HCT116 (cell line): ENCODE measurements at regions not wholly inside any gene's neighbourhood (a gene's known extent, or its start where the extent isn't known, plus 50 kb on each side); places are given as distances from the start of the nearest gene placed in this dataset.
"Not testable (repeated sequence)": the region's sequence is repeated elsewhere in the genome, so short reads cannot be mapped to it uniquely, and the experiment has no call there.

Source experiments
- ATAC-seq: fragments of 200-7000 bp; cut with Tn5 transposase; 2 replicates; pipeline ENCODE4 v1.9.1; 2020; ENCODE audit warnings: mild to moderate bottlenecking, moderate library complexity
- BruUV-seq: library from RNA; stranded (reverse); fragments of 400-500 nt; replicated peaks from 2 replicates; lab custom pipeline; 2021; lab: Mats Ljungman, UMichigan
- CTCF ChIA-PET: fragments of 300-600 bp; sonication (Branson Sonifier 250); formaldehyde crosslinking; loops from one replicate; lab custom pipeline; 2021; ENCODE audit warnings: antibody characterized with exemption; lab: Charles Lee
- POLR2A ChIA-PET: fragments of 300-600, 350-600 bp; sonication (Branson Sonifier 250); formaldehyde crosslinking; loops from one replicate; lab custom pipeline; 2021; ENCODE audit warnings: antibody characterized with exemption; lab: Charles Lee
- RAD21 ChIA-PET, 2 experiments: fragments of 300-600 bp; sonication (Branson Sonifier 250); formaldehyde crosslinking; loops; one replicate each; lab custom pipeline; 2023; ENCODE audit warnings: low total read pairs in 2 of 2; ENCODE audit not compliant: uncharacterized antibody in 2 of 2, unreplicated experiment in 2 of 2, low non-redundant PET in 1 of 2; lab: Charles Lee
- DNase-seq: peaks from one replicate; pipeline ENCODE4 v3.0.0-alpha.2; 2010; ENCODE audit warnings: low read depth, low spot score
- H2AFZ ChIP-seq: fragments of 200-600 bp; shearing (Covaris generic), sonication (generic); 2 replicates; pipeline ENCODE4 v1.6.1; 2017; ENCODE audit warnings: low read depth, mixed run types, mixed read lengths, antibody characterized with exemption, low read length; ENCODE audit not compliant: poor library complexity, severe bottlenecking
- H3K27ac ChIP-seq: 2 replicates; pipeline ENCODE4 v1.5.1; 2012; ENCODE audit warnings: low read depth, low read length
- H3K27me3 ChIP-seq: fragments of 200-600 bp; sonication (generic); 2 replicates; pipeline ENCODE4 v1.6.1; 2016; ENCODE audit warnings: mixed run types, low read length, mixed read lengths; ENCODE audit not compliant: insufficient read depth
- H3K36me3 ChIP-seq, 2 experiments: fragments of 200-500 bp in 1 of 2; fragments of 200-600 bp in 1 of 2; sonication (Bioruptor generic) in 1 of 2; sonication (generic) in 1 of 2; 2 replicates each; pipeline versions ENCODE4 v1.5.1 to v1.6.1; 2014 to 2016; ENCODE audit warnings: low read length in 2 of 2, inconsistent platforms in 1 of 2, mixed read lengths in 1 of 2, mixed run types in 1 of 2; ENCODE audit not compliant: insufficient read depth in 2 of 2, control insufficient read depth in 1 of 2
- H3K4me1 ChIP-seq, 2 experiments: fragments of 200-600 bp in 1 of 2; sonication (generic) in 1 of 2; 2 replicates each; pipeline versions ENCODE4 v1.5.1 to v1.6.1; 2012 to 2017; ENCODE audit warnings: low read length in 2 of 2, inconsistent platforms in 1 of 2, mild to moderate bottlenecking in 1 of 2, mixed read lengths in 1 of 2, mixed run types in 1 of 2, moderate library complexity in 1 of 2; ENCODE audit not compliant: insufficient read depth in 2 of 2, control insufficient read depth in 1 of 2
- H3K4me2 ChIP-seq: fragments of 200-600 bp; sonication (generic); 2 replicates; pipeline ENCODE4 v1.6.1; 2017; ENCODE audit warnings: mixed run types, low read length, mixed read lengths
- H3K4me3 ChIP-seq, 2 experiments: fragments of 200-600 bp in 1 of 2; sonication (generic) in 1 of 2; replicated peaks in 1 of 2; 2 replicates each; pipeline ENCODE4 v1.5.1; 2011 to 2016; ENCODE audit warnings: low read length in 2 of 2, control low read depth in 1 of 2, low read depth in 1 of 2, mild to moderate bottlenecking in 1 of 2, mixed read lengths in 1 of 2, mixed run types in 1 of 2
- H3K79me2 ChIP-seq: fragments of 200-600 bp; sonication (generic); 2 replicates; pipeline ENCODE4 v1.6.1; 2017; ENCODE audit warnings: mild to moderate bottlenecking, mixed run types, low read length, moderate library complexity, mixed read lengths; ENCODE audit not compliant: insufficient read depth
- H3K9ac ChIP-seq: fragments of 200-600 bp; sonication (generic); 2 replicates; pipeline ENCODE4 v1.6.1; 2016; ENCODE audit warnings: low read length, mixed read lengths
- H3K9me2 ChIP-seq: fragments of 200-600 bp; sonication (generic), shearing (Covaris generic); 2 replicates; pipeline ENCODE4 v1.6.1; 2017; ENCODE audit warnings: mixed run types, mild to moderate bottlenecking, moderate library complexity; ENCODE audit not compliant: insufficient read depth
- H3K9me3 ChIP-seq, 2 experiments: fragments of 200-500 bp in 1 of 2; fragments of 200-600 bp in 1 of 2; sonication (Bioruptor generic) in 1 of 2; sonication (generic) in 1 of 2; 2 replicates each; pipeline ENCODE4 v1.6.1; 2014 to 2017; ENCODE audit warnings: low read length in 2 of 2, mixed read lengths in 2 of 2, inconsistent platforms in 1 of 2, low read depth in 1 of 2, mild to moderate bottlenecking in 1 of 2, mixed run types in 1 of 2, moderate library complexity in 1 of 2; ENCODE audit not compliant: control insufficient read depth in 1 of 2, insufficient read depth in 1 of 2
- H4K20me1 ChIP-seq: fragments of 200-600 bp; sonication (generic), shearing (Covaris generic); 2 replicates; pipeline ENCODE4 v1.6.1; 2017; ENCODE audit warnings: mixed run types, mild to moderate bottlenecking, moderate library complexity; ENCODE audit not compliant: insufficient read depth
- CEBPB ChIP-seq: IDR thresholded peaks from 2 replicates; pipeline ENCODE4 v1.6.1; 2012; ENCODE audit warnings: low read depth
- CTCF ChIP-seq, 3 experiments: fragments of 200-600 bp in 1 of 3; sonication (generic) in 1 of 3; IDR thresholded peaks in 2 of 3; conservative IDR thresholded peaks in 1 of 3; 2 replicates each; pipeline ENCODE4 v1.5.1; 2012 to 2017; ENCODE audit warnings: low read depth in 2 of 3, low read length in 2 of 3, antibody characterized with exemption in 1 of 3, borderline replicate concordance in 1 of 3, control low read depth in 1 of 3, mild to moderate bottlenecking in 1 of 3, mixed read lengths in 1 of 3, mixed run types in 1 of 3, moderate library complexity in 1 of 3; ENCODE audit not compliant: insufficient read depth in 1 of 3
- JUND ChIP-seq: IDR thresholded peaks from 2 replicates; pipeline ENCODE4 v1.6.1; 2012
- POLR2AphosphoS5 ChIP-seq: IDR thresholded peaks from 2 replicates; pipeline ENCODE4 v1.6.1; 2011; ENCODE audit warnings: mild to moderate bottlenecking, low read depth, low read length, moderate library complexity
- RAD21 ChIP-seq: IDR thresholded peaks from 2 replicates; pipeline ENCODE4 v1.6.1; 2012; ENCODE audit warnings: low read depth, mild to moderate bottlenecking
- SP1 ChIP-seq: IDR thresholded peaks from 2 replicates; pipeline ENCODE4 v1.6.1; 2012; ENCODE audit warnings: low read depth
- SRF ChIP-seq: IDR thresholded peaks from 2 replicates; pipeline ENCODE4 v1.6.1; 2012; ENCODE audit warnings: low read depth
- TCF7L2 ChIP-seq: IDR thresholded peaks from 2 replicates; pipeline ENCODE4 v1.7.0; 2011; ENCODE audit warnings: borderline replicate concordance, inconsistent platforms; ENCODE audit not compliant: insufficient read depth, insufficient read length; ENCODE audit errors: extremely low read depth
- ZNF274 ChIP-seq: fragments of 200-500 bp; sonication (Bioruptor generic); IDR thresholded peaks from 2 replicates; pipeline ENCODE4 v1.6.1; 2014; ENCODE audit warnings: mild to moderate bottlenecking, low read depth, low read length, inconsistent platforms
- intact Hi-C: fragments of 100-400 bp; cut with micrococcal nuclease; formaldehyde crosslinking; loops from 2 replicates; pipeline ENCODE4 v1.10.0; 2022

GRCh38 chr5:136736021-136736420, 370.7 kb upstream of the TRPC7 start:
- no peak overlapping the region for H3K9ac ChIP-seq
- ChIA-PET CTCF (no interaction called here), RAD21 (no interaction called here), POLR2A (no interaction called here)
- H3K4me1 ChIP-seq, result peaks cover 0 to under 1% of the 10 kb centered on the region in 2 experiments; a peak in 1 of 4 replicates
- H3K9me2 ChIP-seq, result no peaks in the 10 kb centered on the region
- no peak overlapping the region for H3K27ac ChIP-seq
- H4K20me1 ChIP-seq, result no peaks in the 10 kb centered on the region; the same call in 1 of the 2 replicates
- no TSS peak for BruUV-seq
- no peak overlapping the region for H3K4me3 ChIP-seq
- H3K36me3 ChIP-seq, result no peaks in the 10 kb centered on the region
- ATAC-seq (no peak), DNase-seq (no peak)
- H3K27me3 ChIP-seq, result peaks cover 8% of the 10 kb centered on the region; the same call in 1 of the 2 replicates
- no peak overlapping the region for H2AFZ ChIP-seq
- TF ChIP-seq JUND (no peak), POLR2AphosphoS5 (no peak), SP1 (no peak)
- H3K9me3 ChIP-seq, result no peaks in the 10 kb centered on the region
- no peaks in the 10 kb centered on the region for H3K79me2 ChIP-seq
- intact Hi-C loops, result no loop called here
- H3K4me2 ChIP-seq, result no peak overlapping the region

GRCh38 chr5:136735611-136736010, 370.3 kb upstream of the TRPC7 start:
- POLR2A ChIA-PET, H3K9ac ChIP-seq, DNase-seq, H3K4me1 ChIP-seq, H3K4me2 ChIP-seq, H3K9me3 ChIP-seq, H4K20me1 ChIP-seq, H3K27ac ChIP-seq, H3K9me2 ChIP-seq, BruUV-seq, ATAC-seq, CTCF ChIA-PET, H3K79me2 ChIP-seq, H3K36me3 ChIP-seq, H3K27me3 ChIP-seq, RAD21 ChIA-PET, H2AFZ ChIP-seq, intact Hi-C loops, H3K4me3 ChIP-seq: not testable (repeated sequence)

GRCh38 chr5:136734628-136735027, 369.3 kb upstream of the TRPC7 start:
- H4K20me1 ChIP-seq, result no peaks in the 10 kb centered on the region; the same call in 1 of the 2 replicates
- DNase-seq (no peak), ATAC-seq (no peak)
- H2AFZ ChIP-seq, result no peak overlapping the region
- RAD21 ChIA-PET, result no interaction called here
- POLR2A ChIA-PET, result no interaction called here
- TF ChIP-seq SRF (no peak), CTCF (IDR thresholded peaks at IDR 0.05 in 2 of 3, conservative IDR thresholded peaks at IDR 0.05 in 1 of 3; ENCODE audit: borderline replicate concordance in 1 of 3, insufficient read depth in 1 of 3, low read depth in 2 of 3, low read length in 2 of 3) (no peak), RAD21 (no peak), ZNF274 (no peak), CEBPB (no peak), POLR2AphosphoS5 (no peak), TCF7L2 (no peak)
- H3K79me2 ChIP-seq, result no peaks in the 10 kb centered on the region
- H3K4me2 ChIP-seq, result no peak overlapping the region
- H3K36me3 ChIP-seq, result no peaks in the 10 kb centered on the region
- no peaks in the 10 kb centered on the region for H3K9me3 ChIP-seq
- H3K9ac ChIP-seq, result no peak overlapping the region
- CTCF ChIA-PET, result no interaction called here
- H3K4me3 ChIP-seq, result no peak overlapping the region
- intact Hi-C loops, result no loop called here
- H3K9me2 ChIP-seq, result no peaks in the 10 kb centered on the region
- no TSS peak for BruUV-seq
- no peak overlapping the region for H3K27ac ChIP-seq
- H3K27me3 ChIP-seq, result peaks cover 8% of the 10 kb centered on the region; the same call in 1 of the 2 replicates
- peaks cover 6 to 11% of the 10 kb centered on the region in 2 experiments; a peak in 3 of 4 replicates for H3K4me1 ChIP-seq
